ENCODE measurements at regions not wholly inside any gene's neighbourhood (a gene's known extent, or its start where the extent isn't known, plus 50 kb on each side); places are given as distances from the start of the nearest gene placed in this dataset.

GRCh38 chr1:175887521-175887920 is 144.1 kb upstream of the TNR start:
- Histone ChIP-seq H3K4me3 (no peak overlapping the region), H3K36me3 (ENCODE audit: control insufficient read depth in 4 of 4, insufficient read depth in 4 of 4, low read length in 4 of 4) (no peaks in the 10 kb centered on the region), H3K27me3 (ENCODE audit: control insufficient read depth in 3 of 3, insufficient read depth in 3 of 3, low read length in 2 of 3) (no peaks in the 10 kb centered on the region), H3K9me3 (ENCODE audit: control insufficient read depth in 4 of 4, insufficient read depth in 3 of 4, low read length in 3 of 4) (peaks cover 0 to 4% (median 0%) of the 10 kb centered on the region in 4 donors), H3K9ac (ENCODE audit: insufficient read depth in 1 of 2, low read length in 2 of 2) (no peak overlapping the region), H3K4me1 (ENCODE audit: control insufficient read depth in 5 of 5, insufficient read depth in 5 of 5, low read length in 5 of 5) (peaks cover 0 to 7% (median 0%) of the 10 kb centered on the region in 5 donors), H3K27ac (ENCODE audit: low read depth in 1 of 2, low read length in 1 of 2) (no peak overlapping the region)
- WGBS, 2 donors: 77% methylated on average over 20 of the region's 20 CpGs
- no peak for TF ChIP-seq CTCF (IDR thresholded peaks at IDR 0.05; ENCODE audit: control extremely low read depth, extremely low read depth)
- DNase-seq: no peak
- ATAC-seq (ENCODE audit: insufficient read depth, low FRiP score): no peak

GRCh38 chr1:175885326-175885725 is 141.9 kb upstream of the TNR start:
- H3K27ac ChIP-seq (ENCODE audit: low read depth in 1 of 2, low read length in 1 of 2): no peak overlapping the region
- no peaks in the 10 kb centered on the region for H3K9me3 ChIP-seq (ENCODE audit: control insufficient read depth in 4 of 4, insufficient read depth in 3 of 4, low read length in 3 of 4)
- no peak overlapping the region for H3K9ac ChIP-seq (ENCODE audit: insufficient read depth in 1 of 2, low read length in 2 of 2)
- ATAC-seq (ENCODE audit: insufficient read depth, low FRiP score) (no peak), DNase-seq (peak; percentile 34 to 66 (median 63))
- H3K4me1 ChIP-seq (ENCODE audit: control insufficient read depth in 5 of 5, insufficient read depth in 5 of 5, low read length in 5 of 5): peaks cover 0 to 12% (median 0%) of the 10 kb centered on the region in 5 donors
- no peak overlapping the region for H3K4me3 ChIP-seq
- no peaks in the 10 kb centered on the region for H3K27me3 ChIP-seq (ENCODE audit: control insufficient read depth in 3 of 3, insufficient read depth in 3 of 3, low read length in 2 of 3)
- H3K36me3 ChIP-seq (ENCODE audit: control insufficient read depth in 4 of 4, insufficient read depth in 4 of 4, low read length in 4 of 4): no peaks in the 10 kb centered on the region
- no peak for TF ChIP-seq CTCF (IDR thresholded peaks at IDR 0.05; ENCODE audit: control extremely low read depth, extremely low read depth)

- DNase-seq (peak in 1 of 3 donors; percentile 7), ATAC-seq (ENCODE audit: insufficient read depth, low FRiP score) (no peak)
- no peak for TF ChIP-seq CTCF (IDR thresholded peaks at IDR 0.05; ENCODE audit: control extremely low read depth, extremely low read depth)
- no peaks in the 10 kb centered on the region for H3K9me3 ChIP-seq (ENCODE audit: control insufficient read depth in 4 of 4, insufficient read depth in 3 of 4, low read length in 3 of 4)
- no peaks in the 10 kb centered on the region for H3K36me3 ChIP-seq (ENCODE audit: control insufficient read depth in 4 of 4, insufficient read depth in 4 of 4, low read length in 4 of 4)
- H3K4me1 ChIP-seq (ENCODE audit: control insufficient read depth in 5 of 5, insufficient read depth in 5 of 5, low read length in 5 of 5): peaks cover 0 to 12% (median 0%) of the 10 kb centered on the region in 5 donors
- no peak overlapping the region for H3K4me3 ChIP-seq
- H3K27me3 ChIP-seq (ENCODE audit: control insufficient read depth in 3 of 3, insufficient read depth in 3 of 3, low read length in 2 of 3): no peaks in the 10 kb centered on the region
- WGBS, 2 donors: 66 to 81% methylated on average over 5 of the region's 5 CpGs
- no peak overlapping the region for H3K27ac ChIP-seq (ENCODE audit: low read depth in 1 of 2, low read length in 1 of 2)
- no peak overlapping the region for H3K9ac ChIP-seq (ENCODE audit: insufficient read depth in 1 of 2, low read length in 2 of 2)
Measured at GRCh38 chr1:175884369-175884768, 141.0 kb upstream of the TNR start.

GRCh38 chr1:175882192-175882591 is 138.8 kb upstream of the TNR start:
- 71 to 82% methylated on average over 1 of the region's 1 CpG for WGBS, 2 donors

More at GRCh38 chr1:175882192-175882591, 138.8 kb upstream of the TNR start:
- no peak for TF ChIP-seq CTCF (IDR thresholded peaks at IDR 0.05; ENCODE audit: control extremely low read depth, extremely low read depth)
- H3K36me3 ChIP-seq (ENCODE audit: control insufficient read depth in 4 of 4, insufficient read depth in 4 of 4, low read length in 4 of 4): no peaks in the 10 kb centered on the region
- ATAC-seq (ENCODE audit: insufficient read depth, low FRiP score): no peak
- H3K9ac ChIP-seq (ENCODE audit: insufficient read depth in 1 of 2, low read length in 2 of 2): no peak overlapping the region
- no peak overlapping the region for H3K27ac ChIP-seq (ENCODE audit: low read depth in 1 of 2, low read length in 1 of 2)
- no peak for DNase-seq
- no peaks in the 10 kb centered on the region for H3K9me3 ChIP-seq (ENCODE audit: control insufficient read depth in 4 of 4, insufficient read depth in 3 of 4, low read length in 3 of 4)
- H3K4me3 ChIP-seq: no peak overlapping the region
- H3K27me3 ChIP-seq (ENCODE audit: control insufficient read depth in 3 of 3, insufficient read depth in 3 of 3, low read length in 2 of 3): no peaks in the 10 kb centered on the region
- H3K4me1 ChIP-seq (ENCODE audit: control insufficient read depth in 5 of 5, insufficient read depth in 5 of 5, low read length in 5 of 5): peaks cover 0 to 23% (median 0%) of the 10 kb centered on the region in 5 donors

Data from lung (tissue), 11 donors.